WTC11 (cell line): ENCODE measurements at regions not wholly inside any gene's neighbourhood (a gene's known extent, or its start where the extent isn't known, plus 50 kb on each side); places are given as distances from the start of the nearest gene placed in this dataset.

Experiments
- ATAC-seq: fragments of 200-7000 bp; cut with Tn5 transposase; 2 replicates; pipeline ENCODE4 v1.10.0; 2021; ENCODE audit warnings: mild to moderate bottlenecking, moderate library complexity
- CTCF ChIA-PET: fragments of 300-600 bp; sonication (Branson Sonifier 250); formaldehyde crosslinking; loops from one replicate; lab custom pipeline; 2021; ENCODE audit warnings: antibody characterized with exemption; lab: Charles Lee
- POLR2A ChIA-PET: fragments of 350-600 bp; sonication (Branson Sonifier 250); formaldehyde crosslinking; loops from one replicate; lab custom pipeline; 2021; ENCODE audit warnings: antibody characterized with exemption; lab: Charles Lee
- DNase-seq: peaks from one replicate; pipeline ENCODE4 v3.0.0; 2021; ENCODE audit warnings: low spot score
- H3K27ac Mint-ChIP-seq: 2 replicates; pipeline ENCODE4 v1.8.0; 2021; ENCODE audit warnings: mixed read lengths
- H3K27me3 Mint-ChIP-seq: 2 replicates; pipeline ENCODE4 v1.8.0; 2021; ENCODE audit warnings: low read depth, mild to moderate bottlenecking, moderate library complexity, mixed read lengths
- H3K36me3 Mint-ChIP-seq: 2 replicates; pipeline ENCODE4 v1.8.0; 2021; ENCODE audit warnings: mixed read lengths
- H3K4me1 Mint-ChIP-seq: 2 replicates; pipeline ENCODE4 v1.8.0; 2022; ENCODE audit warnings: mixed read lengths
- H3K4me3 Mint-ChIP-seq: 2 replicates; pipeline ENCODE4 v1.8.0; 2021; ENCODE audit warnings: mild to moderate bottlenecking, moderate library complexity, mixed read lengths
- H3K9me3 Mint-ChIP-seq: 2 replicates; pipeline ENCODE4 v1.8.0; 2021; ENCODE audit warnings: mixed read lengths
- AFF4 ChIP-seq: sonication (generic); formaldehyde crosslinking; IDR thresholded peaks from 2 replicates; pipeline ENCODE4 v1.8.1; 2023; ENCODE audit warnings: mild to moderate bottlenecking, missing genetic modification reagents, borderline replicate concordance
- E2F4 ChIP-seq: sonication (generic); formaldehyde crosslinking; IDR thresholded peaks from 2 replicates; pipeline ENCODE4 v1.8.1; 2022; ENCODE audit warnings: low read depth, mild to moderate bottlenecking, moderate library complexity, missing genetic modification reagents, borderline replicate concordance
- EMX1 ChIP-seq: fragments of 250-450 bp; sonication (Bioruptor Pico); IDR thresholded peaks from 2 replicates; pipeline ENCODE4 v1.8.0; 2021; ENCODE audit warnings: mild to moderate bottlenecking
- FOXJ3 ChIP-seq: sonication (generic); formaldehyde crosslinking; IDR thresholded peaks from 2 replicates; pipeline ENCODE4 v1.9.0; 2021; ENCODE audit warnings: missing genetic modification reagents, mild to moderate bottlenecking, borderline replicate concordance
- FOXP4 ChIP-seq: sonication (generic); formaldehyde crosslinking; IDR thresholded peaks from 2 replicates; pipeline ENCODE4 v1.8.0; 2022; ENCODE audit warnings: mild to moderate bottlenecking, missing genetic modification reagents
- JAZF1 ChIP-seq: fragments of 250-450 bp; sonication (Bioruptor Pico); IDR thresholded peaks from 2 replicates; pipeline ENCODE4 v1.9.0; 2021; ENCODE audit warnings: moderate library complexity, mild to moderate bottlenecking, inconsistent platforms
- MLX ChIP-seq: sonication (generic); formaldehyde crosslinking; IDR thresholded peaks from 2 replicates; pipeline ENCODE4 v1.8.1; 2023; ENCODE audit warnings: mild to moderate bottlenecking, missing genetic modification reagents, moderate library complexity
- PRDM15 ChIP-seq: sonication (generic); formaldehyde crosslinking; IDR thresholded peaks from 2 replicates; pipeline ENCODE4 v1.8.0; 2022; ENCODE audit warnings: missing genetic modification reagents
- TP53 ChIP-seq: sonication (generic); formaldehyde crosslinking; IDR thresholded peaks from 2 replicates; pipeline ENCODE4 v1.8.1; 2023; ENCODE audit warnings: mild to moderate bottlenecking, missing genetic modification reagents
- ZBTB43 ChIP-seq: sonication (generic); formaldehyde crosslinking; IDR thresholded peaks from 2 replicates; pipeline ENCODE4 v1.8.1; 2023; ENCODE audit warnings: mild to moderate bottlenecking, missing genetic modification reagents
- ZNF671 ChIP-seq: fragments of 250-450 bp; sonication (Bioruptor Pico); IDR thresholded peaks from 2 replicates; pipeline ENCODE4 v1.8.0; 2021; ENCODE audit warnings: mild to moderate bottlenecking
- ZSCAN18 ChIP-seq: fragments of 250-450 bp; sonication (Bioruptor Pico); IDR thresholded peaks from 2 replicates; pipeline ENCODE4 v2.1.2; 2022; ENCODE audit warnings: mild to moderate bottlenecking, moderate library complexity

GRCh38 chr10:113979409-113979808 lies 64.3 kb upstream of the ADRB1 start (continued):
- no peak for TF ChIP-seq ZBTB43

GRCh38 chr10:113980408-113981087 lies 63.1 kb upstream of the ADRB1 start:
- ATAC-seq (peak; percentile 67), DNase-seq (no peak)
- ChIA-PET CTCF (interaction anchor here (0.6 to 1.8 kb wide), 11 partner anchors 11 to 141 kb away, joined by 3 to 9 read pairs (median 3); no protein-coding TSS in a partner anchor), POLR2A (no interaction called here)
- Mint-ChIP-seq H3K9me3 (peaks cover 11% of the 10 kb centered on the region), H3K4me3 (no peak overlapping the region), H3K27me3 (peaks cover 19% of the 10 kb centered on the region), H3K27ac (no peak overlapping the region), H3K36me3 (no peaks in the 10 kb centered on the region; the same call in 1 of the 2 replicates), H3K4me1 (peaks cover 30% of the 10 kb centered on the region)
- no peak for TF ChIP-seq TP53 (CRISPR knock-in tag)
- no peak for TF ChIP-seq EMX1 (CRISPR knock-in tag)
- no peak for TF ChIP-seq E2F4
- TF ChIP-seq AFF4 (CRISPR knock-in tag): no peak
- no peak for TF ChIP-seq FOXP4 (CRISPR knock-in tag)

- POLR2A ChIA-PET: no interaction called here
- Mint-ChIP-seq H3K36me3 (no peaks in the 10 kb centered on the region; the same call in 1 of the 2 replicates), H3K4me1 (peaks cover 23% of the 10 kb centered on the region), H3K9me3 (peaks cover 15% of the 10 kb centered on the region), H3K27me3 (peaks cover 4% of the 10 kb centered on the region), H3K4me3 (no peak overlapping the region), H3K27ac (no peak overlapping the region)
- DNase-seq (no peak), ATAC-seq (no peak)
- CTCF ChIA-PET: interaction anchor here (1.4 kb wide), 1 partner anchor 105 kb away, joined by 5 read pairs; no protein-coding TSS in a partner anchor
- TF ChIP-seq JAZF1 (CRISPR knock-in tag): no peak
Observed at GRCh38 chr10:113982296-113982695, 61.4 kb upstream of the ADRB1 start.

- no peak overlapping the region for H3K4me3 Mint-ChIP-seq
- CTCF ChIA-PET: interaction anchor here (1.4 kb wide), 1 partner anchor 104 kb away, joined by 5 read pairs; no protein-coding TSS in a partner anchor
- H3K9me3 Mint-ChIP-seq: peaks cover 17% of the 10 kb centered on the region
- H3K27ac Mint-ChIP-seq: no peak overlapping the region
- ATAC-seq: 0 out of 2 replicates have a peak, but pooled peaks have one; percentile 24
- no peak for DNase-seq
- no peaks in the 10 kb centered on the region for H3K27me3 Mint-ChIP-seq
- POLR2A ChIA-PET: no interaction called here
- H3K36me3 Mint-ChIP-seq: no peaks in the 10 kb centered on the region
- H3K4me1 Mint-ChIP-seq: peaks cover 23% of the 10 kb centered on the region
- TF ChIP-seq PRDM15 (CRISPR knock-in tag) (no peak), ZNF671 (CRISPR knock-in tag) (no peak), MLX (CRISPR knock-in tag) (no peak), ZSCAN18 (no peak), FOXJ3 (CRISPR knock-in tag) (no peak)
Observed at GRCh38 chr10:113982769-113983168, 60.9 kb upstream of the ADRB1 start.
